Stimulated activated CD4-positive, alpha-beta T cell treated with anti-CD3 and anti-CD28 coated beads, Interleukin-1b, Interleukin-23, amount 100 ng/mL, for 48 hours (primary cell): ENCODE measurements at regions not wholly inside any gene's neighbourhood (a gene's known extent, or its start where the extent isn't known, plus 50 kb on each side); places are given as distances from the start of the nearest gene placed in this dataset.
"Not testable (repeated sequence)": the region's sequence is repeated elsewhere in the genome, so short reads cannot be mapped to it uniquely, and the experiment has no call there.

Experiments used
- DNase-seq: peaks from one replicate; pipeline ENCODE4 v3.0.0-alpha.2; 2020

DNA sequence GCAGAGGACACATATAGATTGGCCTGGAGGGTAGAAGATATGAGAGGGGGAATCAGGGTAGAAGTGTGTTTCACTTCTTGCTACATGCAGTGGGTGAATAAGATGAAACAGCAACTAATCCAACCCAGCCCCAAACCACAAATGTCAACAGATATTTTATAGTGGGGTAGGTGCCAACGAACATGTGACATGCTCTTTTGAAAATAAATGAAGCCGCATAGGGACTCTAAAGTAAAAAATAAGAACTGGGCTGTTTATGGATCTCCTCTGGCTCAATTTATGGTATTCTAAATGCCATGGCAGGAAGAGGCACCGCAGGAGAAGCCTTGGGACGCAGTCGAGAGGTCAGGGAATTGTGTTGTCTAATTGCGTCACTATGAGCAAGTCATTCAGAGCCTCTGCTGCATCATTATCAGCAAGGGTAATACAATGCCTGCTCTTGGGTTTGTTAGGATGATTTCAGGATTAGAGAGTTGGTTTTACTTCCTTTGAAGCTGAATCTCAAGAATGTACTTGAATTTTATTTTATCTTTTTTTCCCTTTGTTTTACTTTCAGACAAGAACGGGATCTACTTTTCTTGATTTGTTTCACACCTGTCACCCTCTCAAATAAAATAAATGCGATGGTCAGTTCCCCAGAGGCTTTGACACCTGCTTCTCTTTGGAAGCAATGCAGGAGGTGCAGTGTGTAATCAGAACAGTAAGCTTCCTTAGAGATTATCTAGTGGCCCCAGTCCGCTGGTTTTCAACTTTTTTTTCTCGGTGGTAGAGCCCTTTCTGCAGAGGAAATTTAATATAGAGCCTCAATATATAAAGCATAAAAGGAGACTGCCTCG lies 375.6 kb upstream of the CLINT1 start:
- no peak for DNase-seq

DNA sequence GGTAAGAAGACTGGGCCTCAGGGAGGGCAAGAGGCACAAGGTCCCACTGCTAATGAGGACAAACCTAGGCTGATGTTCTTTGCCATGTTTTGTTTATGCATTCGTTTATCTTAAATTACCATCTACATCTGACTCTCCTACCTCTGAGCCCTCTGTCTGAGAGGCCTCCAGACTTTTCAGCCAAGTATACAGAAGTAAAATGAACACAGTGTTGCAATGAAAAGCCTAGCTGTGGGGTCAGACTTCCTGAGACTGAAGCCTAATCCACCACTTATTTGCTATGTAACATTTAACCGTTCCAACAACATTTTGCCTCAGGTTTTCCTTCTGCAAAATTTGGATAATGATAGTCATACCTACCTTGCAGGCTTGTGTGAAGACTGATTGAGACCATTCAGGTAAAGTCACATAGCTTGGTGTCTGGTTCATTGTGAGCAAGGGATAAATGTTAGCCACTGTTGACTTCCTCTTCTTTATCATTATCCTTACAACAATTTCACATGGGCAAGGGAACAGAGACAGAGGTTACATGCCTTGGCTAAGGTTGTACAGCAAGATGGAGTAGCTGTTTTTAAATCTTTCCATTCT lies 374.9 kb upstream of the CLINT1 start:
- DNase-seq = no peak

DNA sequence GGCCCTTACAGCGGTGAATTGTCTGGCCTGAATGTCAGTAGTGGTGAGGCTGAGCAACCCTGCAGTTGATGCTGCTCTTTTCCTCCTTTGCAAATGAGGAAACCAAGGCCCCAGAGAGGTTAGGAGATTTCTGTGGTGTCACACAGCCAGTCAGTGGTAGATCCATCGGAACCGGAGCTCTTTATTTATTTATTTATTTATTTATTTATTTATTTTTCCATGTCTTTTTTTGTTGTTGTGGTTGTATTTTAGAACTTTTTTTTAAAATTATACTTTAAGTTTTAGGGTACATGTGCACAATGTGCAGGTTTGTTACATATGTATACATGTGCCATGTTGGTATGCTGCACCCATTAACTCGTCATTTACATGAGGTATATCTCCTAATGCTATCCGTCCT lies 368.4 kb upstream of the CLINT1 start:
- DNase-seq = not testable (repeated sequence)

DNA sequence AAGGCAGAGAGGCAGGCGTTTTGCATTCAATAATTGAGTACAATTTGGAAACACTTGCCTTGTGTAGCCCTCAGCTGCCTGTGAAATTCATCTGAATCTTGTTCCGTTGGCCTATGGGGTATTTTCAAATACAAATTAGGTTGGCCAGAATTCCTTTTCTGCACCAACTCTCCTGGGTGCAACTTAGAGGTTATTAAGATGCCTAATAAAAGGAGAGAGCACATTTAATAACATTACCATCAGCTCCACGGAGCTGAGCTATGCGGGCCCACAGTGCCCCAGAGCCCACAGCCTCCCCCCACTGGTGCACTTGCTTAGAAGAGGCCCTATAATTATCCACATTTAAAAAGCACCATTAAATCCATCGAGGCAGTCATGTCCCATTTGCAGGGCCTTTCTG lies 367.6 kb upstream of the CLINT1 start:
- DNase-seq = no peak

DNA sequence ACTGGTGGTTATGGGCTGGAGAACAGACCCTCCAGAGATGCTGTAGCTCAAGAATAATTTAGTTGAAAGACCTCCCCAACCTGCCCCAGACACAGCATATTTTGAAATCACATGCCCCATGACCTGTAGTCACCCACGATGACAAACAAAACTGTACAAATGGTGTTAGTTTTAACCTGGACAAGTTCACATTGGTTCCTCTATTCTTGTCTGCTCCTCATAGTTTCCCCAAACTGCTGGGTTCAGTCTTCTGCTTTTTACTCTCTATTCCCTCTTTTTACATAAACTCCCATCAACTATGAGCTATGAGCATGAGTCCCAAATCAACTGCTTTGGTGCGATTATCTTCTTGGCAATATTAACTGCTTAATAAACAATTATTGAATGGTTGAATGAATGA lies 365.3 kb upstream of the CLINT1 start:
- DNase-seq = no peak

DNA sequence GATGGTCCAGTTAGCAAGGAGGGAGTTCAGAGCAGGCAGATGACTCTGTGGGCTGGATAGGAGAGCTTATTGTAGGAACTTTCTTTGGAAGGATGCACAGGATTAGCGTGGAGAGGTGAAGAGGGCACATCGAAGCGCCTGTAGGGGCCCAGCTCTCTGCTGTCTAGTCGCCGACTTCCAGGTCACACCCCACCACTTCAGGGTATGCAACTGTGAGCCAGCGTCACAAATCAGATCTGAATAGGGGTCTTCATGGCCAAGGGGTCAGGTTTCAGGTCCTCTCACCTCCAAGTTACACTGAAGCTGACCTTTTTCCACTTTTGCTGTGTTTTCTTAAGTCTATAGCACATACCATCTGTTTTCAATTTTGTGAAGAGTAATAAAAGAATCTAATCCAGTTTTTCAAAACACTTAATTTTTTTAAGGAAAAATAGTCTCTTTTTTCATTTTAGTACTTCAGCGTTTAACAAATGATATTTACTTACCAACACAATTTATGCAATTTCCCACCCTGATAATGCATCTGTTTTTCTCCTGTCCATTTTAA lies 364.2 kb upstream of the CLINT1 start:
- no peak for DNase-seq

DNA sequence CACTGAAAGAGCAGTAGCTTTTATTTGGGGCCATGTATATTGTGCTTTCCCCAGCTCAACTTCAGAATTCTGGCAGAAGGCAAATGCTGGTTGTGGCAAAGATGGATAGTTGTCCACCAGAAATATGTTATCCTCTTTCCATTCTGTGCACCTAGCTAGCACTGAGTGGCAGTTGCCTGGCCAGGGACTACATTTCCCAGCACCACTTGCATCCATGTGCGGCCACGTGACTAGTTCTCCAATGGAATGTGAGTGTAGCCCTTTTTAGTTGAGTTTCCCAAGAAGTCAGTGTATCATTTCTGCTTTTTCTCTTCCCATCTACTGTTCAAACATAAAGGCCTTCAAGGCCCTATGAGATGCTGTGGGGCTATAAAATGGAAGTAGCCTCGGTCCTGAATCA lies 354.0 kb upstream of the CLINT1 start:
- DNase-seq = no peak

DNA sequence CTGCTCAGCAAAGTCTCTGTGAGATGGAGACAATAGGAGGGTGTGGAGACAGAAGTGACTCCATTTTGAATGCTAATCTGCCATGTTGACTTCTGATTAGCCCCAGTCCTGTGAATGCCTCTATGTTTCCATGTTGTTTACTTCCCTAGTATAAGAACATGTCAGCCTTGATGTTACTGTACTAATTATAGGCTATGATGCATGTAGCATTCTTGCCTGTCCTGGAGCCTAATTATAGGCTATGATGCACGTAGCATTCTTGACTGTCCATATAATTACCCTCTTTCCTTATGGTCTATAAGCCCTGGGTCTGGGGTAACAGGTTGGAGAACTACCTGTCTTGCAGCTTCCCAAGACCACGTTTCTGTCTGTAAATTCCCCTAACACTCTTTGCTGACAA lies 353.3 kb upstream of the CLINT1 start:
- DNase-seq = no peak

DNA sequence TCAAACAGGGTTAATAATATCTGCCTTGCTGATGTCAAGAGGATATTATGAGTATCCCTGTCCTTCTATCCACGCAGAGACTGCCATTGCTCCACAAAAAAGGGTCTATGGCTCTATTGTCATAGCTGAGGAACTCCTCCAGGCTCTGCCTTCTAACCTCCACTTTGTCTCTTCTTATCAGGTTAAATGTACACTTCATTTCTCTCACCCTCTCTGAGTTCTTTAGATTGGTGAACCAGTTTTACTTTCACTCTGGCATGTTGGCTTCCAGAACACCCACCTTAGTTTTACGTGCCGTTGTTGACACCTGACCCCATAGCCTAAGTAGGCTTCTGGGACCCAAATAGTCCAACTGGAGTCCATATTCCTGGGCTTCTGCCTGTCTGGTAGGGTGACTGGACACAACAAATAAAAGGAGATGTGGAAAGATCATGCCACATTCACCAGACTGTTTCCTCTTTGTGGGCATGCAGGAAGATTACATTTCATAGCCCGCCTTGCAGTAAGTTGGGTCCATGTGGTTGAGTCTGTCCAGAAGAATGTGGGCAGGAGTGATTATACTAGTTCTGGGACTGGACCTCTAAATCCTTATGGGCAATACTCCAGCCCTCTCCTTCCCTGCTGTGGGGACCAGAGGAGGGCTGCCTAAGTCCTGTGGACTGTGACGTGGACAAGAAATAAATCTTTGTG lies 350.4 kb upstream of the CLINT1 start:
- no peak for DNase-seq

DNA sequence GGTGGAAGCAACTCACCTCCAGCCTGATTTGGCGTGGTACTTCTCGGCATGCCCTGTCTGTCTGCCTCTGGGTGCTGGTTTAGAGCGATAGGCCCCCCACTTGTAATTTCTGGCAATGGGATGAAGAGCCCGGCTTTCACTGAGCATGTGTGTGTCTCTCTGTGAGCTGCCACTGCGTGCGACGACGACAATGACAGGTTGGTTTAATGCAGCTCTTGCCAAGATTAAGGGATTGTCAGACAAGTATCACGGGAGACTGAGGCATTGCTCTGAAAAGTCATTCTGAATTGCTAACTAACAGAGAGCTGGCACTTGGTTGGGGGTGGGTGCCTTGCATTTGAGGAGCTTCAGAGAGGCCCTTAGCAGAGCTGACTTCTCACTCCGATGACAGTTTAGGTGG lies 348.8 kb upstream of the CLINT1 start:
- no peak for DNase-seq

DNA sequence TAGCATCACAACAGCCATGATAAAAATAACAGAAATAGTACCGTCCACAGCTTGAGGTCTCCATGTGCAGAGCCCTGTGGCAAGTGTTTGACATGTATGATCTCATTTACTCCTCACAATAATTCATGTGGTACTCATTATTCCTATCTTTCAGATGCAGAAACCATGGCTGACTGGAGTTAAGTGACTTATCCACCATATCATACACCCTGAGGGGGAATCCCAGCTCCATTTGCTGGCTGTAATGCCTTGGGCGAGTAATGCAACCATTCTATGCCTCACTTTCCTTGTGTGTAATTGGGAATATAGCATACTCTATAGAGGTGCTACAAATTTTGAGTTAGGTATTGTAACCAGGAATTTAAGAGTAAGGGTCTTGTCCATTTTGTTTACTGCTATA lies 347.0 kb upstream of the CLINT1 start:
- no peak for DNase-seq

DNA sequence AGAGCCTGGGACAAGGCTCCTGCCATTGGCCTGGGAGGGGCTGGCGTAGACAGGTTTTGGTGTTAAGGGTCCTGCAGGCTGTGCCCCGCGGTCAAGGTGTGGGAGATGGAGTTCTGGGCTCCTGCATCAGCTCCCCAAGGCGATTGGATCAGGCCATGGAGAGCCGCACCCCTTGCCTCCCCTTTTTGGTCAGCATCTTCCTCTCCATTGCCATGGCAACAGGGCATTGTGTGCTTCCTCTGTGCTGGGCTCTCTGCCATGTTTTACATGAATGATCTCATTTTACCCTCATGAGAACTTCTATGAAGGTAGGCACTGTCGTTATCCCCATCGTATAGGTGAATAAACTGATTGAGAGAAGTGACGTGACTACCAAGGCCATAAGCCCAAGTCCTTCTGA lies 344.3 kb upstream of the CLINT1 start:
- DNase-seq = no peak

DNA sequence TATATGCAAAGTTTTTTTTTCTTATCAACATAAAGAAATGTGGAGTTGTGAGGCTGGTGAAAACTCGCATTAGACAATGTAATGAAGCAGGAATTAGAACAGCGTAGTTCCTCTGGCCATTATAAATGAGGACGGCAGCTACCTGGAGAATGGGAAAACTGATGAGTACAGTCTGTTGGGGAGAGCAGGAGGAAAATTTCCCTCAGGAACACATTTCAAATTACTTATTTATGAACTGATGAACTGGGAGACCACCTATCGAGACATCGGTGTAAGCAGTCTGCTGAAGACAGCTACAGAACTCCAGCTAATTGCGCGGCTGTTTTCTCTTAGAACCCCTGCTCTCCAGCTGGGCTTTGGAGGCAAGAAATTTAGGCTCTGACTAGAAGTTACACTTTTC lies 343.9 kb upstream of the CLINT1 start:
- DNase-seq = no peak

DNA sequence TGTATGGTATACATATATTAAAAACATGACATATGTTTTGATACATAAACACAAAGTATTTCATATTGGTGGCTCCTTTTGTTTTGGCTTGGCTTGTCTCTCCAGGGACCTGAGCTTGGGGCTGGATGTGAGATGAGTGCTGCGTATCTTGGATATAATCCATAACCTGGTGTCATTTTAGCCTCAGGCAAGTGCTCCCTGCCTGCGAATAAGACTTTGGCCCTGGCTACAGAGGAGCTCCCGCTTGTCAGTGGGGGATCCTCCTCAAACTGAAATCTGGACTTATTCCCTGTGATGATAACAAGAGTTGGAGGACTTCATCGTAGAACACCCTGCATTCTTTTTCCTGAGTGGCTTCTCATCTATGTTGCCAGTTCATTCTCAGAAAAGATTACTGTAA lies 341.7 kb upstream of the CLINT1 start:
- DNase-seq = no peak

DNA sequence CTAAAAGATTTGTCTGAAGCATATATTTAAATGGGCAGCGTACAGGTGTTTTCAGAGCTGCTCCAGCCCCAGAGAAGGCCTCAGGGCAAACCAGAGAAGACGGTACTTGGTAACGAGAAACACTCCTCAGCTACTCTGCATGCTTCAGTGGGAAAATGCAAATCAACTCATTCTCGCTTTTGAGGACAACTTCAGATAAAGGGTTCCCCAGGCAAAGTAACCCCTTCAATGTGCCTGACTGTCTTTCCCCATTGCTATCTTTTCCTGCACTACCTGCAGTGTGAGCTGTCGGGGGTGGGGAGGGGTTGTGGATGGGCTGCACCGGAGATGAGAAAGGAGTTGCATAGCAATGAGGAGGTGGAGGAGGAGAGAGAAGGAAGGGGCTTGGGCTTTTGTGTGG lies 339.7 kb upstream of the CLINT1 start:
- no peak for DNase-seq

DNA sequence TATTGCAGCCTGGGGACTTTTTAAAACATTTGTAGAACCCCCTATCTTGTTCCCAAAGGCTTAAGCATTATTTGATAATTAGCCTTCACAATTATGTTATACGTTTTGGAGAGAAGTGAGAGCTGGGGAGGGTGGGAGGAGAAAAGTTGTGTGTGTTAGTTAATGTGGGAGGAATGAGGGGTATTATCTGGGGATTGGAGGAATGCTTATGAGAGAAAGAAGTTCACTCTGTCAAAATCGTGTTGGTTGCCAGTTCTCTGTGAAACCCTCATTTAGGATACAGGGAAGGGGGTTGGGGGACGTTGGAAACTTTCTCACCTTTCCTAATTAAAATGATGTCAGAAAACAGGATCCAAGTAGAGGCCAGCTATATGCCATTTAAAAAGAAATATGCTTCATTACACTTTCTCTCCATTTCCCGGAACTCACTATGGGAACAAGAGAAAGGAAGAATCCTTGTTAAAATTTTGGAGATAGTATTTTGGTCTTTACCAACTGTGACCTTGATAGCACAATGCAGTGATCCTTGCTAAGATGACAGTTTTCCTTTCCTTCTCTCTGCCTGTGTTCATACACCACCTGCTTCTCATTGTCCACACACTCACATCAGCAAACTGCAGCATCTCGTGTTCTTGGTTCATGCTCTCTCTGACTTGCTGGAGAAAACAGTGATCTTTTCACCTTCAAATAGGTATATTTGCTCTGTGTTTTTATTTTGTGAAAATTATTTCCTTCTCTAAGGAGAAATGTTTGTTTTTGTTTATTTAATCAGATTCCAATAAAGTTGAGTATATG lies 336.7 kb upstream of the CLINT1 start:
- DNase-seq = no peak

DNA sequence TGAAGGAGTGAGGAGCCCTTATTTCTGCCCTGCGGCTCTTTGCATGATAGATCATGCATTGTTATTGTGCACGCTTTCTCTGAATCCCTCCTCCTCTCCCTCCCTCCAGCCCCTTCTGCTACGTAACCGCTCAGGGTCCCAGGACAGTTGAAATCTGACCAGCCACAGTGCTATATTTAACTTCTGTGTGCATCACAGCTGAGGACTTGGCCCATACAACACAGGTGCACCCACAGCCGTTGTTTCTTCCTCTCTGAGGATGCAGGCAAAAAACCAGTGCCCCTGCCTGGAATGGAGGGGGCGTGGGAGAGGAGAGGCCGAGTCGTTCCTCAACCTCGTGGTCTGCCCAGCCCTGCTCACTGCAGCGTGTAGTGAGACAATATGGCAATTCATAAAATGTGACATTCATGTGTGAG lies 335.6 kb upstream of the CLINT1 start:
- DNase-seq = no peak

DNA sequence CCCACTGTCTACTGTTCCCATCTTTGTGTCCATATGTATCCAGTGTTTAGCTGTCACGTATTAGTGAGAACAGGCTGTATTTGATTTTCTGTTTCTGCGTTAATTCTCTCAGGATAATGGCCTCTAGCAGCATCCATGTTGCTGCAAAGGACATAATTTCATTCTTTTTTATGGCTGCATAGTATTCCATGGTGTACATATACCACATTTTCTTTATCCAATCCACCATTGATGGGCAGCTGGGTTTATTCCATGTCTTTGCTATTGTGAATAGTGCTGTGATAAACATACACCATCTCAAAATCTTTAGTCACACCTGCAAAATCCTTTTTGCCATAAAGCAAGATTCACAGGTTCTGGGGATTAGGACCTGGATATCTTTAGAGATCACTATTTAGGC lies 334.4 kb upstream of the CLINT1 start:
- DNase-seq = not testable (repeated sequence)

DNA sequence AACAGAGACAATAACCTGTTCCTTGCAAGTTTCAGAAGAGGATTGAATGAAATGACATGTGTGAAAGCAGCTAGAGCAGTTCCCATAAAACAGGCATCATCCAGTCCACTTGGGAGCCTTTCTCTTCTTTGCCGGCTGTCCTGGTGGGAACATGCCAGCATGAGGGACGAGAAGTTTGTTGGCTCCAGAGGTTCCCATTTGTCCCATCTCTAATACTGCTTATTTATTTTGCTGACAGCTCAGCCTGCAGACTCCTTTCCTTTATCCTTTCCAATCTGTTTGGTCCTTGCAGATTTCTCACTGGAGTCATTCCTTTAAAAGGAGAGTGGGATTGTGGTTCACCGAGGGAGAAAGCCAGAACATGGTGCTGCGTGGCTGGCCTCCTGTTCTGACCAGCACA lies 321.5 kb upstream of the CLINT1 start:
- no peak for DNase-seq

DNA sequence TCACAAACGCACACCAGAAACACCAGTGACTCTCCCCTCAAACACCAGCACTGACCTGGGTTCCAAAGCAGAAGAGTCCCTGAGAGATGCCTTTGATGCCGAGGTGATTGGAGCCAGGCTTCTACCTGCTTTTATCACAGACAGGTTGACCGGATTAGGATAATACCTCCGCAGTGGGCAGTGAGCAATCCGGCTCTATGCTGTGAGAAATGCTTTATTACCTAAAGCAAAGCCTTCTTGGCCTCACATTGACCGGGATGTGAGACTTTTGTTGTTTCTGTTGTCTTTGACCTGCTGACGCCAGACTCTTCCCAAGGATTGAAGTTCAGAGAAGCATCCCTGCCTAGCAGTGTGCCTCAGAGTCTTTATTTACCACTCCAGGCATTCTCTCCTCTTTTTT lies 320.3 kb upstream of the CLINT1 start:
- no peak for DNase-seq

DNA sequence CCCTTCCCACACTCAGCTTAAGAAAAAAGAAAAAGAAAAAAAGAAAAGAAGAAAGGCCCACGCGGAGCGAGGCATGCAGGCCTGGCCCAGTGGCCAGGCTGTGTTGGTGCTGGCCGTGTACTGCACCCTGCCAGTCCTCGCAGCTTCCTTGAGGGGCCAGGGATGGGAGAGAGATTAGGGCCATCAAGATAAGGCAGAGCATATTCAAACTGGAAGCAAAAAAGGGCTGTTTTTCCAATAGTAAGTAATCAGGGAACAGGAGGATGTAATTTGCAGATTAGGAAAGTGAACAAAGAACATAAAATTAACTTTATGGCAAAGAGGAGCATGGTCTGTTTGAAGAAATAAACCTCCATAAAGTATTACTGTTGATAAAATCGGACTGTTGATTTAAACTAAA lies 319.6 kb upstream of the CLINT1 start:
- DNase-seq = no peak

DNA sequence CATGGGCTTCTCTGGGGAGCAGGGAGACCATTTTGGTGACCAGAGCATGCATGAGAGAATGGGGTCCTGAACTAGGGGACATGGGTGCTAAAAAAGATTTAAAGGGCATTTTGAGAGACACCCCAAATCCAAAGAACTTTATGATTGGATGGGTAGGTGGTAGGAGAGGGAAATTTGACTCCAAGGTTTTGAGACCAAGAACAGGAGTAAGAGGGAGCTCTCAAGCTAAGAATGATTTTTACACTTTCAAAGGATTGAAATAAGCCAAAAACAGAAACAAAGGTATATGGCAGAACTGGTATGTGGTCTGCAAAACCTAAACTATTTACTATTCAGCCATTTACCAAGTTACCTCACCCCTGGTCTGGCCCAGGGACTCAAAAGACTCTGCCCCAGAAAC lies 318.2 kb upstream of the CLINT1 start:
- no peak for DNase-seq

DNA sequence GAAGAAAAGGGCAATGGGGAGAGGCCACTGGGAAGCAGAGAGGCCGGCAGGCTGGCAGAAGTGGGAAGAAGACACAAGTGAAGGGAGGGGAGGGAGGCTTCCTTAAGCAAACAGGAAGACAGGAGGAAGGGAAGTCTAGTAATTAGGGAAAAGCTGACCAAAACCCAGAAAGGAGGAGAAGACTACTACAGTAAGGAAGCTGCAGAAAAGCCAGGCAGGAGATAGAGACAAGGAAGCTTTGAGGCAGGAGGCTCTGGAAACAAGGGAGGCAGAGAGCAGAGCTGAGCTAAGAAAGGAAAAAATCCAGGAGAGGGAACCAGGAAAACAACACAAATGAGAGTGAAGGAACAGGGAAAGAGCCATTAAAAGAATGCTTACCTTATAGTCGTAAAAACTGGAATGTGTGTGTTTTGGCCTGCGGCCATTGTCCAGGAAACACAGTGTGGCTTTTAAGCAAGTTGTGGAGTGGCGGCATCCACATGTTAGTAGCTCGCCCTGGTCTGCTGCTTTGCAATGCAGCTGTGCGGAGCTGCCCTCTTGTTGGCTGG lies 317.1 kb upstream of the CLINT1 start:
- DNase-seq = no peak
